NCI-H2196 (cell line): ENCODE measurements at regions not wholly inside any gene's neighbourhood (a gene's known extent, or its start where the extent isn't known, plus 50 kb on each side); places are given as distances from the start of the nearest gene placed in this dataset.

Experiments used
- DNase-seq: peaks from one replicate; lab custom pipeline; 2025; ENCODE audit not compliant: unreplicated experiment; lab: John Stamatoyannopoulos, UW

- DNase-seq = no peak
These were observed 136.6 kb downstream of the PIK3R1 start for GRCh38 chr5:68352166-68352565.

- no peak for DNase-seq
These were observed 138.0 kb downstream of the PIK3R1 start for GRCh38 chr5:68353605-68354004.

- no peak for DNase-seq
These were observed 138.8 kb downstream of the PIK3R1 start for GRCh38 chr5:68354315-68354714.

- no peak for DNase-seq
These were observed 140.7 kb downstream of the PIK3R1 start for GRCh38 chr5:68356216-68356615.

GRCh38 chr5:68356623-68357022, 141.1 kb downstream of the PIK3R1 start:
- DNase-seq = no peak

GRCh38 chr5:68359699-68360098, 144.1 kb downstream of the PIK3R1 start:
- DNase-seq = no peak

GRCh38 chr5:68362331-68362730, 146.8 kb downstream of the PIK3R1 start:
- DNase-seq = no peak

- DNase-seq = no peak
These were observed 150.3 kb downstream of the PIK3R1 start for GRCh38 chr5:68365889-68366288.

GRCh38 chr5:68367287-68367686, 151.7 kb downstream of the PIK3R1 start:
- no peak for DNase-seq

GRCh38 chr5:68367717-68368116, 152.2 kb downstream of the PIK3R1 start:
- DNase-seq = no peak

- DNase-seq = no peak
These were observed 152.9 kb downstream of the PIK3R1 start for GRCh38 chr5:68368311-68369022.

GRCh38 chr5:68369023-68369359, 153.4 kb downstream of the PIK3R1 start:
- DNase-seq = no peak

GRCh38 chr5:68369457-68370125, 154.0 kb downstream of the PIK3R1 start:
- no peak for DNase-seq

- no peak for DNase-seq
These were observed 154.6 kb downstream of the PIK3R1 start for GRCh38 chr5:68370196-68370595.

GRCh38 chr5:68371607-68372006, 156.1 kb downstream of the PIK3R1 start:
- no peak for DNase-seq

- DNase-seq = no peak
These were observed 156.6 kb downstream of the PIK3R1 start for GRCh38 chr5:68372161-68372560.

- no peak for DNase-seq
These were observed 157.5 kb downstream of the PIK3R1 start for GRCh38 chr5:68373050-68373449.

GRCh38 chr5:68374796-68375518, 159.4 kb downstream of the PIK3R1 start:
- no peak for DNase-seq

- DNase-seq = no peak
These were observed 160.0 kb downstream of the PIK3R1 start for GRCh38 chr5:68375540-68375939.

GRCh38 chr5:68376935-68377334, 161.4 kb downstream of the PIK3R1 start:
- DNase-seq = no peak

- DNase-seq = no peak
These were observed 162.2 kb downstream of the PIK3R1 start for GRCh38 chr5:68377733-68378132.

GRCh38 chr5:68378204-68378820, 162.8 kb downstream of the PIK3R1 start:
- DNase-seq = no peak
